ENCODE measurements at regions not wholly inside any gene's neighbourhood (a gene's known extent, or its start where the extent isn't known, plus 50 kb on each side); places are given as distances from the start of the nearest gene placed in this dataset.

- no peak for TF ChIP-seq E4F1 (IDR thresholded peaks at IDR 0.05; ENCODE audit: borderline replicate concordance, partially characterized antibody)
- TF ChIP-seq HDGF (IDR thresholded peaks at IDR 0.05), result no peak
- no peak for TF ChIP-seq EGR1 (IDR thresholded peaks at IDR 0.05; ENCODE audit: borderline replicate concordance in 1 of 2, low read depth in 2 of 2, low read length in 2 of 2)
- TF ChIP-seq TAF1 (IDR thresholded peaks at IDR 0.05; ENCODE audit: borderline replicate concordance, low read depth, low read length), result no peak
- no peak for TF ChIP-seq IKZF2 (IDR thresholded peaks at IDR 0.05)
- no peak for TF ChIP-seq CHD1 (IDR thresholded peaks at IDR 0.05; ENCODE audit: low read depth, low read length)
- no peak for TF ChIP-seq LARP7 (IDR thresholded peaks at IDR 0.05)
- TF ChIP-seq NR2F1 (conservative IDR thresholded peaks at IDR 0.05), result no peak
- TF ChIP-seq JUND (IDR thresholded peaks at IDR 0.05; ENCODE audit: low read depth, low read length), result no peak
- TF ChIP-seq RAD51 (IDR thresholded peaks at IDR 0.05), result no peak
These were observed 144.2 kb upstream of the EGR2 start (continued) for GRCh38 chr10:62960416-62960815.

GRCh38 chr10:62959553-62959952 lies 143.4 kb upstream of the EGR2 start:
- BruUV-seq (replicated peaks), result no TSS peak
- WGBS (ENCODE audit: insufficient coverage, insufficient replicate concordance, low lambda C conversion rate, missing lambda C conversion rate), result 36% methylated on average over 5 of the region's 5 CpGs
- Histone ChIP-seq H3K4me3 (no peak overlapping the region), H3K4me1 (ENCODE audit: control insufficient read depth, insufficient read depth, low read length) (no peaks in the 10 kb centered on the region), H3K27ac (ENCODE audit: control insufficient read depth, insufficient read depth) (no peak overlapping the region), H3K9me3 (replicated peaks; ENCODE audit: control insufficient read depth, insufficient read depth, low read length) (no peaks in the 10 kb centered on the region; the same call in 2 of the 3 replicates), H3K4me2 (ENCODE audit: control insufficient read depth, insufficient read depth) (no peak overlapping the region), H3K27me3 (replicated peaks in 1 of 2; ENCODE audit: control insufficient read depth in 2 of 2, insufficient read depth in 2 of 2, low read length in 1 of 2) (peaks cover 2 to 4% of the 10 kb centered on the region in 2 experiments; a peak in 1 of 4 replicates), H3K9ac (ENCODE audit: control insufficient read depth, insufficient read depth, low read length) (no peak overlapping the region), H3K36me3 (ENCODE audit: control insufficient read depth in 2 of 2, insufficient read depth in 2 of 2, low read length in 1 of 2) (no peaks in the 10 kb centered on the region), H4K20me1 (ENCODE audit: control insufficient read depth, insufficient read depth) (no peaks in the 10 kb centered on the region), H3K79me2 (ENCODE audit: control insufficient read depth, insufficient read depth, low read length) (no peaks in the 10 kb centered on the region), H2AFZ (ENCODE audit: control insufficient read depth, low read depth, low read length) (no peak overlapping the region)
- ChIA-PET CTCF (interaction anchor here (0.9 to 1.3 kb wide), 3 partner anchors 13 to 468 kb away, joined by 3 to 4 read pairs (median 3); no protein-coding TSS in a partner anchor), POLR2A (no interaction called here), SMC1A (ENCODE audit: uncharacterized antibody, unreplicated experiment) (interaction anchor here (0.6 to 1.1 kb wide), 5 partner anchors 41 to 1213 kb away, joined by 3 to 4 read pairs (median 3); no protein-coding TSS in a partner anchor), RAD21 (ENCODE audit: unreplicated experiment) (interaction anchor here (1.1 kb wide), 1 partner anchor 125 kb away, joined by 3 read pairs; no protein-coding TSS in a partner anchor)
- DNase-seq (ENCODE audit: low read depth, low spot score), result no peak
- intact Hi-C loops (cut with micrococcal nuclease; ENCODE audit: unreplicated experiment) (no loop called here), in situ Hi-C loops (cut with MboI) (no loop called here)
- no peak for ATAC-seq
- no peak for FAIRE-seq
- TF ChIP-seq ZBTB4 (CRISPR knock-in tag; IDR thresholded peaks at IDR 0.05) (no peak), CBX5 (IDR thresholded peaks at IDR 0.05; ENCODE audit: low read depth) (no peak), MAX (IDR thresholded peaks at IDR 0.05; ENCODE audit: low read depth, low read length) (no peak), TCF7 (IDR thresholded peaks at IDR 0.05; ENCODE audit: borderline replicate concordance) (no peak), NBN (IDR thresholded peaks at IDR 0.05) (no peak), TCF3 (IDR thresholded peaks at IDR 0.05; ENCODE audit: borderline replicate concordance, insufficient read depth, low read depth, low read length) (no peak), ZNF384 (IDR thresholded peaks at IDR 0.05; ENCODE audit: borderline replicate concordance, low read depth, low read length) (no peak), TAF1 (IDR thresholded peaks at IDR 0.05; ENCODE audit: borderline replicate concordance, low read depth, low read length) (no peak), KAT2A (conservative IDR thresholded peaks at IDR 0.05; ENCODE audit: control insufficient read depth, low read depth, low read length) (no peak)
